ENCODE measurements at regions not wholly inside any gene's neighbourhood (a gene's known extent, or its start where the extent isn't known, plus 50 kb on each side); places are given as distances from the start of the nearest gene placed in this dataset.
"Not testable (repeated sequence)": the region's sequence is repeated elsewhere in the genome, so short reads cannot be mapped to it uniquely, and the experiment has no call there.

- Histone ChIP-seq H3K27me3 (no peaks in the 10 kb centered on the region), H3K4me3 (no peak overlapping the region), H3K4me1 (no peaks in the 10 kb centered on the region), H3K27ac (no peak overlapping the region), H3K36me3 (no peaks in the 10 kb centered on the region), H3K9me3 (replicated peaks) (no peaks in the 10 kb centered on the region)
- DNase-seq, result peak in 1 of 2 experiments; percentile 45
Measured at GRCh38 chr12:61993734-61994345, 266.4 kb upstream of the USP15 start.

GRCh38 chr12:61996717-61997116 is 263.5 kb upstream of the USP15 start:
- Histone ChIP-seq H3K27me3 (no peaks in the 10 kb centered on the region), H3K27ac (no peak overlapping the region), H3K4me3 (no peak overlapping the region), H3K9me3 (replicated peaks) (no peaks in the 10 kb centered on the region), H3K36me3 (no peaks in the 10 kb centered on the region), H3K4me1 (no peaks in the 10 kb centered on the region)
- DNase-seq, result no peak

- no peak overlapping the region for H3K27ac ChIP-seq
- no peaks in the 10 kb centered on the region for H3K36me3 ChIP-seq
- H3K9me3 ChIP-seq (replicated peaks), result no peaks in the 10 kb centered on the region
- H3K4me1 ChIP-seq, result no peaks in the 10 kb centered on the region
- no peak for DNase-seq
- H3K27me3 ChIP-seq, result no peaks in the 10 kb centered on the region
- H3K4me3 ChIP-seq, result no peak overlapping the region
Measured at GRCh38 chr12:61998791-61999190, 261.4 kb upstream of the USP15 start.

- no peaks in the 10 kb centered on the region for H3K4me1 ChIP-seq
- no peaks in the 10 kb centered on the region for H3K9me3 ChIP-seq (replicated peaks)
- no peaks in the 10 kb centered on the region for H3K36me3 ChIP-seq
- no peaks in the 10 kb centered on the region for H3K27me3 ChIP-seq
- DNase-seq, result no peak
- no peak overlapping the region for H3K4me3 ChIP-seq
- H3K27ac ChIP-seq, result no peak overlapping the region
Measured at GRCh38 chr12:61999311-61999710, 260.9 kb upstream of the USP15 start.

GRCh38 chr12:62001424-62001823 is 258.8 kb upstream of the USP15 start:
- Histone ChIP-seq H3K27ac (no peak overlapping the region), H3K36me3 (no peaks in the 10 kb centered on the region), H3K4me1 (no peaks in the 10 kb centered on the region), H3K9me3 (replicated peaks) (no peaks in the 10 kb centered on the region), H3K4me3 (no peak overlapping the region), H3K27me3 (no peaks in the 10 kb centered on the region)
- DNase-seq, result no peak

GRCh38 chr12:62003226-62003625 is 257.0 kb upstream of the USP15 start:
- H3K4me3 ChIP-seq, result no peak overlapping the region
- no peaks in the 10 kb centered on the region for H3K4me1 ChIP-seq
- H3K36me3 ChIP-seq, result no peaks in the 10 kb centered on the region
- no peak overlapping the region for H3K27ac ChIP-seq
- no peaks in the 10 kb centered on the region for H3K9me3 ChIP-seq (replicated peaks)
- H3K27me3 ChIP-seq, result no peaks in the 10 kb centered on the region
- no peak for DNase-seq

- no peaks in the 10 kb centered on the region for H3K36me3 ChIP-seq
- H3K4me3 ChIP-seq, result no peak overlapping the region
- no peak overlapping the region for H3K27ac ChIP-seq
- H3K27me3 ChIP-seq, result no peaks in the 10 kb centered on the region
- no peaks in the 10 kb centered on the region for H3K4me1 ChIP-seq
- no peak for DNase-seq
- no peaks in the 10 kb centered on the region for H3K9me3 ChIP-seq (replicated peaks)
Measured at GRCh38 chr12:62003701-62004100, 256.5 kb upstream of the USP15 start.

GRCh38 chr12:62005615-62006014 is 254.6 kb upstream of the USP15 start:
- Histone ChIP-seq H3K4me1 (no peaks in the 10 kb centered on the region), H3K27ac (no peak overlapping the region), H3K36me3 (no peaks in the 10 kb centered on the region)

GRCh38 chr12:62006076-62006732 is 254.0 kb upstream of the USP15 start:
- H3K4me3 ChIP-seq, result no peak overlapping the region
- H3K9me3 ChIP-seq (replicated peaks), result no peaks in the 10 kb centered on the region
- peak; percentile 7 to 51 for DNase-seq
- H3K36me3 ChIP-seq, result no peaks in the 10 kb centered on the region
- H3K27ac ChIP-seq, result no peak overlapping the region
- H3K27me3 ChIP-seq, result no peaks in the 10 kb centered on the region
- no peaks in the 10 kb centered on the region for H3K4me1 ChIP-seq

More at GRCh38 chr12:62005615-62006014, 254.6 kb upstream of the USP15 start:
- no peak for DNase-seq
- no peak overlapping the region for H3K4me3 ChIP-seq
- H3K27me3 ChIP-seq, result no peaks in the 10 kb centered on the region
- no peaks in the 10 kb centered on the region for H3K9me3 ChIP-seq (replicated peaks)

GRCh38 chr12:62008703-62009102 is 251.5 kb upstream of the USP15 start:
- no peaks in the 10 kb centered on the region for H3K9me3 ChIP-seq (replicated peaks)
- no peak for DNase-seq
- no peak overlapping the region for H3K27ac ChIP-seq
- no peaks in the 10 kb centered on the region for H3K4me1 ChIP-seq
- H3K27me3 ChIP-seq, result no peaks in the 10 kb centered on the region
- no peaks in the 10 kb centered on the region for H3K36me3 ChIP-seq
- no peak overlapping the region for H3K4me3 ChIP-seq

GRCh38 chr12:62009445-62009844 is 250.8 kb upstream of the USP15 start:
- Histone ChIP-seq H3K27me3 (no peaks in the 10 kb centered on the region), H3K4me3 (no peak overlapping the region), H3K9me3 (replicated peaks) (no peaks in the 10 kb centered on the region), H3K4me1 (no peaks in the 10 kb centered on the region), H3K27ac (no peak overlapping the region), H3K36me3 (no peaks in the 10 kb centered on the region)
- no peak for DNase-seq

- H3K27me3 ChIP-seq; H3K4me3 ChIP-seq; H3K9me3 ChIP-seq (replicated peaks); H3K36me3 ChIP-seq; H3K27ac ChIP-seq; H3K4me1 ChIP-seq; DNase-seq: not testable (repeated sequence)
Measured at GRCh38 chr12:62010331-62010906, 249.8 kb upstream of the USP15 start.

- H3K4me3 ChIP-seq; H3K36me3 ChIP-seq; DNase-seq; H3K9me3 ChIP-seq (replicated peaks); H3K27me3 ChIP-seq; H3K27ac ChIP-seq; H3K4me1 ChIP-seq: not testable (repeated sequence)
Measured at GRCh38 chr12:62010973-62011372, 249.2 kb upstream of the USP15 start.

GRCh38 chr12:62014330-62014729 is 245.9 kb upstream of the USP15 start:
- no peaks in the 10 kb centered on the region for H3K4me1 ChIP-seq
- no peaks in the 10 kb centered on the region for H3K36me3 ChIP-seq
- no peak overlapping the region for H3K27ac ChIP-seq
- DNase-seq, result no peak
- H3K9me3 ChIP-seq (replicated peaks), result no peaks in the 10 kb centered on the region
- H3K27me3 ChIP-seq, result no peaks in the 10 kb centered on the region
- no peak overlapping the region for H3K4me3 ChIP-seq

- Histone ChIP-seq H3K4me3 (no peak overlapping the region), H3K27ac (no peak overlapping the region), H3K27me3 (no peaks in the 10 kb centered on the region), H3K4me1 (no peaks in the 10 kb centered on the region), H3K36me3 (no peaks in the 10 kb centered on the region), H3K9me3 (replicated peaks) (no peaks in the 10 kb centered on the region)
- DNase-seq, result no peak
Measured at GRCh38 chr12:62016021-62016420, 244.2 kb upstream of the USP15 start.

GRCh38 chr12:62021808-62022207 is 238.4 kb upstream of the USP15 start:
- no peaks in the 10 kb centered on the region for H3K27me3 ChIP-seq
- H3K9me3 ChIP-seq (replicated peaks), result no peaks in the 10 kb centered on the region
- no peaks in the 10 kb centered on the region for H3K4me1 ChIP-seq
- no peak overlapping the region for H3K4me3 ChIP-seq
- H3K27ac ChIP-seq, result no peak overlapping the region
- no peaks in the 10 kb centered on the region for H3K36me3 ChIP-seq
- no peak for DNase-seq
